CD4-positive, alpha-beta T cell (primary cell): ENCODE measurements at regions not wholly inside any gene's neighbourhood (a gene's known extent, or its start where the extent isn't known, plus 50 kb on each side); places are given as distances from the start of the nearest gene placed in this dataset.

Experiments used
- ATAC-seq: fragments of 200-7000 bp; cut with Tn5 transposase; one replicate; pipeline ENCODE4 v1.10.0; 2022; ENCODE audit warnings: mild to moderate bottlenecking; ENCODE audit not compliant: poor library complexity
- CTCF ChIA-PET: fragments of 350-600 bp; sonication (Branson Sonifier 250); formaldehyde crosslinking; loops from one replicate; lab custom pipeline; 2021; ENCODE audit warnings: antibody characterized with exemption, inconsistent platforms; lab: Charles Lee
- POLR2A ChIA-PET: fragments of 350-600 bp; sonication (Branson Sonifier 250); formaldehyde crosslinking; loops from one replicate; lab custom pipeline; 2021; ENCODE audit warnings: antibody characterized with exemption, inconsistent platforms; lab: Charles Lee
- DNase-seq, 14 experiments: peaks; one replicate each; pipeline ENCODE4 v3.0.0-alpha.2; 2013 to 2020; ENCODE audit warnings: mixed read lengths in 2 of 14
- H3K27ac ChIP-seq, 2 donors: one replicate each; pipeline versions ENCODE4 v1.5.1 to v1.7.0; 2013; ENCODE audit warnings: low read length in 2 of 2, low read depth in 1 of 2, mild to moderate bottlenecking in 1 of 2
- H3K27me3 ChIP-seq, 2 experiments: 1 replicate in 1 of 2; 2 replicates in 1 of 2; pipeline versions ENCODE4 v1.6.1 to v1.7.0; 2013; ENCODE audit warnings: low read length in 2 of 2, control low read depth in 1 of 2, mild to moderate bottlenecking in 1 of 2, moderate library complexity in 1 of 2; ENCODE audit not compliant: insufficient read depth in 2 of 2, control insufficient read depth in 1 of 2
- H3K36me3 ChIP-seq: one replicate; pipeline ENCODE4 v1.6.1; 2013; ENCODE audit warnings: low read length, control low read depth; ENCODE audit not compliant: insufficient read depth
- H3K4me1 ChIP-seq: one replicate; pipeline ENCODE4 v1.6.1; 2013; ENCODE audit warnings: low read length, control low read depth; ENCODE audit not compliant: insufficient read depth
- H3K4me3 ChIP-seq: one replicate; pipeline ENCODE4 v1.5.1; 2013; ENCODE audit warnings: mild to moderate bottlenecking, low read length, moderate library complexity
- H3K9me3 ChIP-seq, 2 experiments: 1 replicate in 1 of 2; 2 replicates in 1 of 2; pipeline versions ENCODE4 v1.6.1 to v1.7.0; 2013; ENCODE audit warnings: low read length in 2 of 2, mild to moderate bottlenecking in 2 of 2, control low read depth in 1 of 2, moderate library complexity in 1 of 2; ENCODE audit not compliant: control insufficient read depth in 1 of 2, insufficient read depth in 1 of 2
- H3K27ac Mint-ChIP-seq: one replicate; pipeline ENCODE4 v1.8.0; 2020; ENCODE audit warnings: mixed read lengths
- H3K27me3 Mint-ChIP-seq: one replicate; pipeline ENCODE4 v1.8.0; 2021; ENCODE audit warnings: mixed read lengths
- H3K36me3 Mint-ChIP-seq: one replicate; pipeline ENCODE4 v1.8.0; 2021; ENCODE audit warnings: low read depth, mixed read lengths
- H3K4me1 Mint-ChIP-seq: one replicate; pipeline ENCODE4 v1.8.0; 2021; ENCODE audit warnings: low read depth, mixed read lengths
- H3K4me3 Mint-ChIP-seq: one replicate; pipeline ENCODE4 v1.8.0; 2020; ENCODE audit warnings: mild to moderate bottlenecking, mixed read lengths
- H3K9me3 Mint-ChIP-seq: one replicate; pipeline ENCODE4 v1.8.0; 2020; ENCODE audit warnings: mixed read lengths
- CTCF ChIP-seq: fragments of 200-600 bp; IDR thresholded peaks from one replicate; pipeline ENCODE4 v1.8.0; 2022; ENCODE audit warnings: antibody characterized with exemption, mild to moderate bottlenecking
- intact Hi-C, 2 experiments: fragments of 100-400 bp; cut with DNase I in 1 of 2; cut with micrococcal nuclease in 1 of 2; formaldehyde crosslinking; loops; one replicate each; pipeline versions ENCODE4 v1.15.1 to v1.9.0; 2023 to 2025; cut with DNase I, micrococcal nuclease

- Mint-ChIP-seq H3K4me3 (no peak overlapping the region), H3K36me3 (peaks cover 18% of the 10 kb centered on the region), H3K27ac (no peak overlapping the region), H3K4me1 (no peaks in the 10 kb centered on the region), H3K27me3 (no peaks in the 10 kb centered on the region), H3K9me3 (peaks cover 2% of the 10 kb centered on the region)
- DNase-seq (no peak), ATAC-seq (no peak)
- Histone ChIP-seq H3K4me1 (no peaks in the 10 kb centered on the region), H3K9me3 (no peaks in the 10 kb centered on the region), H3K4me3 (no peak overlapping the region), H3K36me3 (no peaks in the 10 kb centered on the region), H3K27ac (no peak overlapping the region), H3K27me3 (no peaks in the 10 kb centered on the region)
- CTCF ChIA-PET: no interaction called here
- no peak for TF ChIP-seq CTCF
- intact Hi-C loops: no loop called here
- POLR2A ChIA-PET: no interaction called here
These were observed 417.3 kb upstream of the ARID1B start for GRCh38 chr6:156359912-156360311.

GRCh38 chr6:156352861-156353260 lies 424.3 kb upstream of the ARID1B start:
- ATAC-seq (no peak), DNase-seq (no peak)
- no peaks in the 10 kb centered on the region for H3K4me1 ChIP-seq
- TF ChIP-seq CTCF: no peak
- no peak overlapping the region for H3K4me3 Mint-ChIP-seq
- no peaks in the 10 kb centered on the region for H3K9me3 ChIP-seq
- no peak overlapping the region for H3K4me3 ChIP-seq
- H3K27me3 Mint-ChIP-seq: no peaks in the 10 kb centered on the region
- H3K9me3 Mint-ChIP-seq: no peaks in the 10 kb centered on the region
- intact Hi-C loops: no loop called here
- no peak overlapping the region for H3K27ac ChIP-seq
- peaks cover 11% of the 10 kb centered on the region for H3K36me3 Mint-ChIP-seq
- no peaks in the 10 kb centered on the region for H3K27me3 ChIP-seq
- H3K27ac Mint-ChIP-seq: no peak overlapping the region
- H3K4me1 Mint-ChIP-seq: no peaks in the 10 kb centered on the region
- ChIA-PET CTCF (no interaction called here), POLR2A (no interaction called here)
- H3K36me3 ChIP-seq: no peaks in the 10 kb centered on the region

- ChIA-PET CTCF (no interaction called here), POLR2A (no interaction called here)
- Mint-ChIP-seq H3K4me3 (no peak overlapping the region), H3K36me3 (peaks cover 2% of the 10 kb centered on the region), H3K27ac (no peak overlapping the region), H3K9me3 (no peaks in the 10 kb centered on the region), H3K27me3 (no peaks in the 10 kb centered on the region), H3K4me1 (no peaks in the 10 kb centered on the region)
- intact Hi-C loops: no loop called here
- ATAC-seq: no peak
- Histone ChIP-seq H3K4me3 (no peak overlapping the region), H3K27me3 (no peaks in the 10 kb centered on the region), H3K36me3 (no peaks in the 10 kb centered on the region), H3K4me1 (no peaks in the 10 kb centered on the region), H3K9me3 (no peaks in the 10 kb centered on the region), H3K27ac (no peak overlapping the region)
- no peak for DNase-seq
- no peak for TF ChIP-seq CTCF
These were observed 425.7 kb upstream of the ARID1B start for GRCh38 chr6:156351346-156351966.
